GM12892 (cell line): ENCODE measurements at regions not wholly inside any gene's neighbourhood (a gene's known extent, or its start where the extent isn't known, plus 50 kb on each side); places are given as distances from the start of the nearest gene placed in this dataset.

Experiments
- POLR2A ChIP-seq: IDR thresholded peaks from 2 replicates; pipeline ENCODE4 v1.6.1; 2011; ENCODE audit warnings: low read depth, low read length, control low read depth
- TAF1 ChIP-seq: IDR thresholded peaks from 2 replicates; pipeline ENCODE4 v1.6.1; 2011; ENCODE audit warnings: low read depth, mild to moderate bottlenecking, control low read depth, low read length, borderline replicate concordance

GRCh38 chr3:112763258-112763657 is 83.4 kb downstream of the CD200R1L start:
- no peak for TF ChIP-seq POLR2A
- no peak for TF ChIP-seq TAF1
